ENCODE measurements at regions not wholly inside any gene's neighbourhood (a gene's known extent, or its start where the extent isn't known, plus 50 kb on each side); places are given as distances from the start of the nearest gene placed in this dataset.
"Not testable (repeated sequence)": the region's sequence is repeated elsewhere in the genome, so short reads cannot be mapped to it uniquely, and the experiment has no call there.

DNA sequence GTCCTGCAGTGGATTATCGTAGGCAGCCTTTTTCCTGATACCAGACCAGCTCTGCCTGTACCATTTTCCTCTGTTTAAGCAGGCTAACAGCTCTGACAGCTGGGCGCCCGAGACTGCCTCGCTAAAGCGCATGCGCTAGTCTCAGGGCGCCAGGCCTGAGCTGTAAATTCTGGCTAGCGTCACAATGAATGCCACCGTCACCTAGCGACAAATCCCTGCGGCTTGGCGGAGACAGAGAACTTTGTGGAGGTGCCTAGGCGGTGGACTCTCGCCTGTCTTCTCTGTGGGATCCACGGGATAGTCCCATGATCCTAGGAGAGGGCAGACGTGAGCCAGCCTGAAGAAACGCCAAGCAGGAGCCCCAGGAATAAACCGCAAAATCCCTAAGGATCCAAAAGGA lies 573.9 kb downstream of the KCNJ18 start:
- DNase-seq, result no peak

GRCh38 chr17:22267019-22267418 lies 574.7 kb downstream of the KCNJ18 start:
- DNase-seq, result no peak

DNA sequence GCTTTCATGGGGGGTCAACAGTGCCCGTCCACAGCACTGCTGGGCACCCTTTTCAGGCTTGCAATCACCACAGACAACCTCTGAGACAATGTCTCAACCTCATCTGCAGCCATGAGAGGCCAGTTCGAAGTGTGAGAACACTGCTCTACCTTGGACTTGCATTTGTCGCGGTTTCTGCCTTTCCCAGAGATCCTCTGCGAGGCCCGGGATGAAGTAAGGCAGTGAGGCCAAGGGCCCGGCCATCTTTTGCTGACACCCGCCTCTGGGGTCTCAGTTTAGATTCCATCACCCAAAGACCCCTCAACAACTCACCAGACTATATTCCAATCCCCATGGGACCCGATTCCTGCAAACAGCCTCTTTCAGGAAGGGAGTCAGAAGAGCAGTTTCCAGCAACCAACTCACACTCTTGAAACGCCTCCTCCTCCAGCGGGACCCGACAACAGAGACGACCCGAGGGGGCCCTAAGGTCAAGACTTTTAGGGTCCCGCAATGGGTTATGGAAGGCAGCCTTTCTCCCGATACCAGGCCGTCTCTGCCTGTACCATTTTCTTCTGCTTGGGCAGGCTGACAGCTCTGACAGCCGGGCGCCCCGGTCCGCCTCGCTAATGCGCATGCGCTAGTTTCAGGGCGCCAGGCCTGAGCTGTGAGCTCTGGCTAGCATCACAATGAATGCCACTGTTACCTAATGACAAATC lies 576.0 kb downstream of the KCNJ18 start:
- DNase-seq, result no peak

- DNase-seq, result no peak
These were observed 576.5 kb downstream of the KCNJ18 start for GRCh38 chr17:22268912-22269220.

- no peak for DNase-seq
These were observed 578.1 kb downstream of the KCNJ18 start for GRCh38 chr17:22270381-22270780.

GRCh38 chr17:22270809-22271208 lies 578.5 kb downstream of the KCNJ18 start:
- DNase-seq, result not testable (repeated sequence)

- no peak for DNase-seq
These were observed 580.2 kb downstream of the KCNJ18 start for GRCh38 chr17:22272363-22273146.

GRCh38 chr17:22273308-22273707 lies 581.0 kb downstream of the KCNJ18 start:
- DNase-seq, result no peak

DNA sequence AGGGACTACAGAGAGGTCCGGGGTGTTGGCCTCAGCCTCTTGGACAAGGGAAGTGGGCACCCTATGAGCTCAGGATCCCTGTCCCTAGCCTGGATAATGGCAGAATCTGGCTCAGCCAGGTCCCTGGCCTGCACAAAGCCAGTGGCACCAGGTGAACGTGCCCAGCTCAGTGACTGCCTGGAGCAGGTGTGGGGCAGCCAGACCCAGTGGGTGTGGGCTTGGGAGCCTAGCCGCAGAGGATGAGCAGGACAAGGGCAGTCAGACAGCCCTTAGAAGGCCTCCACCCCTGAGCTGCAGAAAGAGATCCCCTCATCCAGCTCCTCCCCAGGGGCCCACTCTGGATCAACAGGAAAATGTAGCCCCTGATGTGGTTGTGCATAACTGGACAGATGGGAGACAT lies 585.3 kb downstream of the KCNJ18 start:
- no peak for DNase-seq

- DNase-seq, result no peak
These were observed 586.3 kb downstream of the KCNJ18 start for GRCh38 chr17:22278302-22279275.

GRCh38 chr17:22286337-22287041 lies 594.2 kb downstream of the KCNJ18 start:
- DNase-seq, result no peak

DNA sequence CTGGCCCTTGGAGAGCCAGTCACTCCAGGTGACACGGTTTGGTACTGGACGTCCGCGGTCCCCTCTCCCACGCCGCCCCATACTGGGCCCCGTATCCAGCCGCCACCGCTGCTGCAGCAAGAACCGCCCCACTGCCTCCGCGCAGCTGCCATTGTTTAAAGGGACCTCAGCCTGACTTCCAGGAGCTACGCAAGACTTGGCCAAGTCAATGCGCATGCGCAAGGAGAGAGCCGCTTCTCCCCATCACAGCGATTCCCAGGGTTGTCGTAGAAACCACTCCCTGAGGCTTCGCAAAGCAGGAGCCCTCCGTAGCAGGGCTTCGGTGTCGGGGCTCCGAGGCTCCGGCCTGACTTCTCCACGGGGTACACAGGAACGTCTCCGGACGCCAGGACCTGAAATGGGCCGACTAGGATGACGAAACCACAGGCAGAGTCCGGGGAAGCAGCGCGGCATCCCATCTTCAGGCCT lies 606.2 kb downstream of the KCNJ18 start:
- not testable (repeated sequence) for DNase-seq

DNA sequence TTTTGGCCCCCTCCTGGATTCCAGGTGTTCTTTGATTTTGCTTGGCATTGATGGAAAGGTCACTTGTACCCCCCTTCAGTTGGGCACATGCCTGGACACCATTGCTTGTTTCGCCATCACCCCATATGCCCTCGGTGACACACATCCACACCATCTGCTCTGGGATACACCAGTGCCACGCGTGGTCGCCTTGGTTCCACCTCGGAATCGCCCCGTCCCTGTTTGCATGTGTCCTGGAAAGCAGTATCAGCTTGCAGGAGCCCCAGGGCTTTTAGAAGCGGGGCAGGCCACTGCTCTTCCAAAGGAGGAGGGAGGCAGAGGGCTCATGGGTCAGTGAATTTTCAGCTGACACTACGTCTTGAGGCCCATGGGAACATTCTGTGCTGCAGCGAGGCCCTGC lies 607.9 kb downstream of the KCNJ18 start:
- no peak for DNase-seq

DNA sequence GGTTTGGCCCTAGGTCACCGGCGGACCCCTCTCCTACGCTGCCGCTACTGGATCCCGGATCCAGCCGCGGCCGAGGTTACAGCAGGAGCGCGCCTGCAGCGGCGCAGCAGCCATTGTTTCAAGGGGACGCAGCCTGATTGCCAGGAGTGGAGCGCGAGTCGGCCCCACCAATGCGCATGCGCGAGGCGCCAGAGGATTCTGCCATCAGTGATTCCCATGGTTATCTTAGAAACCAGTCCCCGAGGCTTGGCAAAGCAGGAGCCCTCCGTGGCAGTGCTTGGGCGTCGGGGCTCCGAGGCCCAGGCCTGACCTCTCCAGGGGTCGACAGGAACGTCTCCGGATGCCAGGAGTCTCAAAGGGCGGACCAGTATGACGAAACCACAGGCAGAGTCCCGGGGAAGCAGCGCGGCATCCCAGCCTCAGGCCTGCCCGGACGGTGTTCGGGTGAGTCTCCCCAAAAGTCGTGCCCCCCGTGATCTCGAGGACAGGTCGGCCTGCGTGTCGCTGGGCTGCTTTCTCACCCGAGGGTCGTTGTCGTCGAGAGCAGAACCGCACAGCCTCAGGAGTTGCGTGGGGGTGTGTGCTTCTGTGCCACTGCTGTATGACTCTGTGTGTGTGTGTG lies 608.5 kb downstream of the KCNJ18 start:
- DNase-seq, result no peak

DNA sequence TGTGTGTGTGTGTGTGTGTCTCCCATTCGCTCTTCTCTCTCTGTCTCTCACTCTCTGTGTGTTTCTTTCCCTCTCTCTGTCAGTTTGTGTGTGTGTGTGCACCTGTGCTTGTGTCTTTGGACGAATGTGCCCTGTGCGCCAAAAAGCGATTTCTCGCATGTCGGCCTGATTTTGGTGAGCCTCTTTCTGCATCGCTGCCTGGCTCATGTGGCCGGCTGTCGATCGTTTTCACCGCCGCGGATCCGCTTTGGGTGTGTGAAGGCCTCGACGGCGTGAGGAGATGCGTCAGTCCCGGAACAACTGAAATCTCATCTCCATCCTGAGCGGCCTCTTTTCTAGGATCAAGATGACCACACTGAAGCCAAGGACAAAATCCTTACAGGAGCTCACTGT lies 609.0 kb downstream of the KCNJ18 start:
- DNase-seq, result no peak

GRCh38 chr17:22303096-22303495 lies 610.8 kb downstream of the KCNJ18 start:
- no peak for DNase-seq

GRCh38 chr17:22303865-22304264 lies 611.5 kb downstream of the KCNJ18 start:
- DNase-seq, result no peak

- no peak for DNase-seq
These were observed 612.5 kb downstream of the KCNJ18 start for GRCh38 chr17:22304667-22305303.

GRCh38 chr17:22305356-22306071 lies 613.2 kb downstream of the KCNJ18 start:
- DNase-seq, result no peak

DNA sequence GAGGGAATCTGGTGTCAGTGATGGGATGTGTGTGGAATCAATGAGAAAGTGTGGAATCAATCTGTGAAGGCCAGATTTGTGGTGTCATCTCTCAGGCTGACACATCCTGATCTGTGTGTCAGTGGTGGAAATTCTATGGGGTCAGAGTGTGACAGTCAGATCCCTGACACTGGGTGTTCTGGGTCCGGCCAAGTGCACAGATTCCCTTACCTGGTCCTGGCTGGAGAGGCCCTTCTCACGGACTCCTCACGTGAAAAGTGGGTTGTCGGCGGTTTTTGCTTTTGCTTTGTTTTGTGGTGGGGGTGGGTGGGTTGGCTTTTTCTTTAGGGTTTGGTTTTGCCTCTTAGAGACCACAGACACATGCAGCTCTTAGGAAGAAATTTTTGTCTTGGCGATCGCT lies 618.0 kb downstream of the KCNJ18 start:
- DNase-seq, result not testable (repeated sequence)

Data from NK-92 treated with Interleukin-12 subunit alpha and Interleukin-12 subunit beta, amount 100 ng/mL, for 24 hours (cell line).